Stimulated activated CD8-positive, alpha-beta memory T cell treated with anti-CD3 and anti-CD28 coated beads, Interleukin-15, amount 100 ng/mL, for 4 hours (primary cell): ENCODE measurements at regions not wholly inside any gene's neighbourhood (a gene's known extent, or its start where the extent isn't known, plus 50 kb on each side); places are given as distances from the start of the nearest gene placed in this dataset.
"Not testable (repeated sequence)": the region's sequence is repeated elsewhere in the genome, so short reads cannot be mapped to it uniquely, and the experiment has no call there.

Experiments
- DNase-seq, 2 donors: peaks; one replicate each; pipeline ENCODE4 v3.0.0-alpha.2; 2020; ENCODE audit warnings: low read depth in 2 of 2

DNA sequence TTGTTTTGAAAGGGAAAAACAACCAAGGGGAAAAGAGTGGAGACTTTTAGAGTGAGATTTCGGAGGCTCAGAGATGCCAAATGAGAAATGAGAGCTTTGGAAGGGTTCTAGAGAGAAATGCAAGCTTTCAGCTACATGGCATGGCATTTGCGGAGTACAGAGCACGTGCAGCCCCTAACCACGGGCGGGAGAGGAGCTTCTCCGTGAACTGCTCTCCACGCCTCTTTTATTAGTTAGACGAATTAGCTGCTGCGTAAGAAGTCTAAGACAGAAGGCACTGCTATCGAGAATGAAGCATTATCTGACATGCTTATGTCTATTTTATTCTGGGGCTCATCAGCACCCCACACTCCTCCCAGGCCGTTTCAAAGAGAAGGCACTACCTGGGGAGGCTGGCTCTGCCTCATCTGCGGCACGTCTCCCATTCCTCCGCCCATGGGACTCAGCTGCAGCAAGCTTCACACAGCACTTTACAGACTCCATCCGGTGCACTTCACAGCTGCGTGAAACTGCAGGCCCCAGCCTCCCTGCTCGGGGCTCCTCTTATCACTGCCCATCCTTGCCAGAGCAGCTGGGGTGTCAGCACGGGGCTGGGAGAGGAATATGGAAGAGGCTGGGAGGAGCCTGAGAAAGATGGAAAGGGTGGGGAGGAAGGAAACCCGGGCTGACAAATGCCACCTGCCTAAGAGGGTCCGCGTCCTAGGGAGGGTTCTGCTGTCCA lies 207.3 kb upstream of the APCDD1 start:
- no peak for DNase-seq

- DNase-seq, result no peak
Measured at GRCh38 chr18:10247742-10248082, 206.7 kb upstream of the APCDD1 start.

GRCh38 chr18:10248738-10249137 lies 205.7 kb upstream of the APCDD1 start:
- DNase-seq, result no peak

DNA sequence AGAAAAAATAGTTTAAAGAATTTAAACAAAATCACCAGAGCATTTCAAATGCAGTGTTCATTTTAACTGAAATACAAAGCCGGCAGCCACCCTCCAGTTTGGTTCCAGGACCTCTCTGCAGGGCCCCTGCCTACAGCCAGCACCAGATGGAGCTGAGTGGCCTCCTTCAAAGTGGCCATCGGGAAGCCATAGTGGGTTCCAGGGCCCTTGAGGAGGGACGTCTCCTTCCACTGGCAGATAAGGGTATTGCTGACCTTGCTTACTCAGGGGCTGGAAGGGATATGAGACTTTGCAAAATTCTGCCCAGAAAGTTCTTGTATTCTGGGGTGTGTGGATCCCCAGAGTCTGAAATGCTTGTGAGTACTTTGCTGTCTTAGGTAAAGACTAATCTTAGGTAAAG lies 205.2 kb upstream of the APCDD1 start:
- no peak for DNase-seq

- DNase-seq, result no peak
Measured at GRCh38 chr18:10249801-10250200, 204.6 kb upstream of the APCDD1 start.

- no peak for DNase-seq
Measured at GRCh38 chr18:10252494-10252893, 201.9 kb upstream of the APCDD1 start.

GRCh38 chr18:10252952-10253705 lies 201.3 kb upstream of the APCDD1 start:
- no peak for DNase-seq

DNA sequence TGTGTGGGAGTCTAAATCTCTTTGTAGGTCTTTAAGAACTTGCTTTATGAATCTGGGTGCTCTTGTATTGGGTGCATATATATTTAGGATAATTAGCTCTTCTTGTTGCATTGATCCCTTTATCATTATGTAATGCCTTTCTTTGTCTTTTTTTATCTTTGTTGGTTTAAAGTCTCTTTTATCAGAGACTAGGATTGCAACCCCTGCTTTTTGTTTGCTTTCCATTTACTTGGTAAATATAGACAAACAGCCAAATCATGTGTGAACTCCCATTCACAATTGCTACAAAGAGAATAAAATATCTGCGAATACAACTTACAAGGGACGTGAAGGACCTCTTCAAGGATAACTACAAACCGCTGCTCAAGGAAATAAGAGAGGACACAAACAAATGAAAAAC lies 198.2 kb upstream of the APCDD1 start:
- DNase-seq, result not testable (repeated sequence)

DNA sequence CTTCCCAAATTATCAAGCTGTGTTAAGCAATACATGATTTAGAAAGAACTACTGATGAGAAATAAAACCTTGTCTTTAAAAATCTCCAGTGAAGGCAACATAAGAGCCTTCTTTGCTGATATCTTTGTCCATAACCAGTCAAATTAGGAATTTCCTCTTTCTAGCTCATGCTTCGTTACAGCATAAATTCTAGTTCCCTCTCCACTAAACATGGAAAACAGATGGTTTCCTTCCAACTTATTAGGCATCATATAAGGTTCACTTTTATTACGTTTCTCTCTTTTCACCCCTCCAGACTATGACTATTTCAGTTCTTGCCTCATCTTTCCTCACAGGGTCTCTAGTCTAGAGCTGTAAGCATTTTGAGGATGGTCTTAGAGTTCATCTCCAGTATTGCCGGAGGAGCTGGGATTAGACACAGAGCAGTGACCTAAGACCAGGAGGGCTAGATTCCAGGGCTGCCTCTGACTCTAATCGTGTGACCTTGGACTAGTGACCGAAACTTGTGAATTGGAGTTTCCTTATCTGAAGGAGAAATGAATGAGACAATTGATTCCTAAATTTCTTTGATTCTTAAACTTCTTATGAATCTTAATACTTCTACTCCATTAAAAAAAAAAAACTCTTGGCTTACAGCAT lies 195.5 kb upstream of the APCDD1 start:
- no peak for DNase-seq

DNA sequence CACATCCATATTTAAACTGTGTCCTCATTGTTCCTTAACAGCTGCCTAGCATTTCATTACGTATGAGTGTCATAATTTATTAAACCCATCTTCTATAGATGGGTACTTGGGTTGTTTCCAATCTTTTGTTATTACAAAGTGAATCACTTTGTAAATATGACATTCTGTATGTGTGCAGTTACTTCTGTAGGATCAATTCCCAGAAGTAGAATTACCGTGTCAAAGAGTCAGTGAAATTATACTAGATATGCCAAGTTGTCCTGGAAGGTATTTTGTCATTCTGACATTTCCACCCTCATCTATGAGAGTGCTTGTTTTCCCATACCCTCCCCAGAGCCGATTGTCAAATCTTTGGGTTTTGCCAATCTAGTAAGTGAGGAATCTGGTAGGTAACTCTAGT lies 194.5 kb upstream of the APCDD1 start:
- no peak for DNase-seq

GRCh38 chr18:10261344-10262276 lies 192.8 kb upstream of the APCDD1 start:
- DNase-seq, result no peak

DNA sequence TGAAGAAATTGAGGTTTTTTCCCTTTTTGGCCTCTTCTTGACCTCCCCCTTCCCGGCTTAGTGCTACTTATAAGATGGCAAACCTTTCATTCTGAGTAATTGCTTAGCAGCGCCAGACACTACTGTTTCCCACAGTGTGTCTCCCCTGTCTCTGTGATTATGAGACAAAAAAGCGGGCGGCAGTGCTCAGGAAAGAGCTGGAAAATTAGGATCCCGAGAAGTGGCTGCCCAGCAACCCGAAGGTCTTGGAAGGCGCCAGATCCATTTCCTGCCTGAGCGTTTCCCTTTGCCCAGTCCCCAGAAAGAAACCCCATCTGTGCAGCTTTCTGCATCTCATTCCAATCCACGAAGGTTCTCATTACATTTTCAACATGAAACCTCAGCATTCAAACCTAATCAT lies 191.9 kb upstream of the APCDD1 start:
- DNase-seq, result no peak

GRCh38 chr18:10264260-10264659 lies 190.2 kb upstream of the APCDD1 start:
- no peak for DNase-seq

DNA sequence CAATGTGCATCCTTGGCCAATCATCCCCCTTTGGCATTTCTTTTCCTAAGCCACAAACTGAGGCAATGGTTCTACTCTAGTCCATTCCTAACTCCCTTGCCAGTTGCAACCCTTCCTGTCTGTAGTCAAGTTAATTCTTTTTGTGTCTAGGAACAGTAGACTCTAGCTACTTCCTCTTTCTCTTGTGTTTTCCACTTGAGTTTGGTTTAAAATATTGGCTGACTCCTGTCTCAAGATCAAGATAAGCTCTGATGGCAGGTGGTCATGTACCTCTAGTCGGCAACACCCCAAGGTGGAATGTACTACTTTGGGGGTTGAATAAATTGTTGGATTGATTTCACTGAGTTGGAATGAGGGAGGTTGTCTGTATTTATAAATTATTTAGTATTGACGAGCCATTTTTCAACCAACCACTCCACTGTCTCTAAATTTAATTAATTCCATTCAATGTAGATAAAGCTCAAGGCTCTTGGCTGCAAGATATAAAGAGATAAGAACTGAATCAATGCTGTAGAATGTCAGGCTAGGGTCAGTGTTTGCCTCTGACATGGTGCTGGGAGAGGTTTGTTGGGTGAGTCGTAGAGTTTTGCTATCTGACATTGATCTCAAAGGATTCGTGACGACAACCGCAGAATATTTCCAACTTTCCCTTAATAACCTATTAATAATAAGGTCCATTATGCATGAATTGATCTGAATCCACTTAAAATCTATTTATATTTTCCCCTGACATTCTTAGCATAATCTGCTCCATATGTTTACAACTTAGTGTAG lies 188.7 kb upstream of the APCDD1 start:
- no peak for DNase-seq

DNA sequence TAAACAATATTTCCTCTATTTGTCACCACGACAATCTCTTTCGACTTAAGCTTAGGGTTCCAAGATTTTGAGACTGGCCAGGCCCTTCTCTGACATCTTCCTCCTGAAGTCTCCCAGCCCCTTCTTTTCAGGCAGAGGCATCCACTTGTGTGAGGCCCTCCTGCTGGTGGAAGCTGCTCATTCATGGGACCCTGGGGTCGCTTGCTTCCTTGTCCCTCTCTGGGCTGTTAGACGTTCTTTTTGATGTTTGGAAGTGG lies 188.2 kb upstream of the APCDD1 start:
- DNase-seq, result no peak

- DNase-seq, result no peak
Measured at GRCh38 chr18:10269261-10269660, 185.2 kb upstream of the APCDD1 start.

- no peak for DNase-seq
Measured at GRCh38 chr18:10270151-10270571, 184.3 kb upstream of the APCDD1 start.

DNA sequence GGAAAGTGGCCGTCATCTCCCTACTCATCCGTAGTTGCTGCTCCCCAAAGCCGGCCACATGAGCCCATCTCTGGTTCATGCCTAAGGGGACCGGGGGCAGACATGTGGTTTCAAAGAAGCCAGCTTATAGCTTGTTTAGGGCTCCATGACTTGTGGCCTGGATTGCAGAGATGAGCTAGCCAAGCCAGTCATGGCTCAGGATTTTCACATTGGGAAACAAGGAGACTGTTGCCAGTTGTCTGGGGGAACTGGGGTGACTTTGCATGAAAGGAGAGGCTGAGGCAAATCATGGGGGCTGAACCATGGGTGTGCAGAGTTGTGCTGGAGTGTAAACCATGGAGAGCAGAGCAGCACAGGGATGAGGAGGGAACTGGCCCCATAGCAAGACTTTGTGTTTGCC lies 183.0 kb upstream of the APCDD1 start:
- no peak for DNase-seq

DNA sequence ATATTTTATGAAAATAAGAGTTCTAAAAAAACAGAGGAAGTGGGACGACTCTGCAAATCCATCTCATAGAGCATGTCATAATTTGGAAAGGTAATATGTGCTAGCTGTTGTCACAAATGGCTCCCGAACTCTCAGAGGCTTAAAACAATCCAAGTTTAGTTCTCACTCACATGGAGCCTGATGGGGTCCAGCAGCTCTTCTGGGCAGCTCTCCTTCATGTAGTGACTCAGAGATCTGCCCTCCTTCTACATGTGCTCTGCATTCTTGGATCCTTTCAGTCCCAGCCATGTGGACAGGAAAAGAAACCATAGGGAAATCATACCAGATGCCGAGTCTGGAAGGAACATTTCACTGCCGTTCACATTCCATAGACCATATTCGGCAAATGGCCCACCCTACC lies 180.1 kb upstream of the APCDD1 start:
- DNase-seq, result no peak

DNA sequence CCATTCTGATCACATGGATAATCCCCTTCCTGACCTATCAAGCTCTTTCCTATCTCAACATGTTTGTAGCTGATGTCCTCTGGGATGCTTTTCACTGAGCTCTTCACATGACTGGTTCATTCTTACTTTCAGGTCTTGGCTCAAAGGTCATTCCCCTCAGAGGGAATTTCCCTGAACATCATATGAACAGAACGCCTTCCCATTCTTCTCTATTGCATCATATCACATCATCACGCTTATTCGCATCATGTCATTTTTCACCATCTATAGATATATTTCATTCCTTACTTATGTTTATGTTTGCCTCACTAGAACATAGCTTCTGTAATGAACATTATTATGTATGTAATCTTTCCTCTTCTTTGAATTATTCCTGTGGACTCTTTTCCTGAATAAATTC lies 178.9 kb upstream of the APCDD1 start:
- DNase-seq, result no peak

- DNase-seq, result no peak
Measured at GRCh38 chr18:10278265-10278664, 176.2 kb upstream of the APCDD1 start.

DNA sequence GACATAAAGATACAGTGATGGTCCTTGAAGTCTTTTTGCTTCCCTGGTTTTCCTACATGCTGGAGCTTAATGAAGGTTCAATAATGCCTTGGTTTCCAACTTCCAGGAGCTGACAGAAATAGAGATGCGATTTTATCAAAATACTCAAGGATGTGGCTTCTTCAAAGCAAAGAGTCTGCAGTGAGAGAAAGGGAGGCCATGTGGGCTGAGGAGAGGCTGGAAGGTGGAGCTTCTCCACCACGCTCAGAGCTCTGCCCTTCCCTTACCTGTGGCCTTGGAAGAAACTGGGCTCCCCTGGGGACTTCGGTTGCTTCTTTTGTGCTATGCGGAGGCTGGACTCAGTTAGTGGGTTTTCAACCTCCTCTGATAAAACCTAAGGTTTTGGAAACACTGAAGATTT lies 175.0 kb upstream of the APCDD1 start:
- no peak for DNase-seq
